Kidney (tissue), 13 donors: ENCODE measurements at regions not wholly inside any gene's neighbourhood (a gene's known extent, or its start where the extent isn't known, plus 50 kb on each side); places are given as distances from the start of the nearest gene placed in this dataset.

Experiments
- DNase-seq, 5 donors: peaks; one replicate each; pipeline ENCODE4 v3.0.0-alpha.2; 2013 to 2020
- FAIRE-seq: peaks from 2 replicates; lab custom pipeline; 2012; peaks lifted over from hg19 to GRCh38; lab: Jason Lieb, UNC
- H3K27ac ChIP-seq, 2 donors: one replicate each; pipeline ENCODE4 v1.7.0; 2013; ENCODE audit warnings: low read depth in 2 of 2, low read length in 2 of 2, inconsistent platforms in 1 of 2
- H3K27me3 ChIP-seq: one replicate; pipeline ENCODE4 v1.7.1; 2013; ENCODE audit warnings: low read length, inconsistent platforms; ENCODE audit not compliant: control insufficient read depth, insufficient read depth
- H3K36me3 ChIP-seq, 3 donors: one replicate each; pipeline versions ENCODE4 v1.7.0 to v1.7.1; 2013; ENCODE audit warnings: low read length in 3 of 3, control low read depth in 1 of 3, inconsistent platforms in 1 of 3; ENCODE audit not compliant: insufficient read depth in 3 of 3, control insufficient read depth in 2 of 3
- H3K4me1 ChIP-seq, 3 donors: one replicate each; pipeline versions ENCODE4 v1.7.0 to v1.7.1; 2013; ENCODE audit warnings: low read length in 3 of 3, inconsistent platforms in 1 of 3, low read depth in 1 of 3; ENCODE audit not compliant: control insufficient read depth in 2 of 3, insufficient read depth in 2 of 3
- H3K4me3 ChIP-seq, 3 donors: one replicate each; pipeline versions ENCODE4 v1.7.0 to v1.8.1; 2013; ENCODE audit warnings: low read length in 3 of 3, control low read depth in 1 of 3, inconsistent platforms in 1 of 3
- H3K9ac ChIP-seq, 3 donors: one replicate each; pipeline versions ENCODE4 v1.7.0 to v1.7.1; 2013; ENCODE audit warnings: low read length in 3 of 3, control low read depth in 1 of 3, inconsistent platforms in 1 of 3
- H3K9me3 ChIP-seq, 3 donors: one replicate each; pipeline versions ENCODE4 v1.7.0 to v1.7.1; 2013; ENCODE audit warnings: low read length in 3 of 3, control low read depth in 1 of 3, inconsistent platforms in 1 of 3; ENCODE audit not compliant: control insufficient read depth in 2 of 3, insufficient read depth in 1 of 3
- CTCF ChIP-seq: IDR thresholded peaks from 3 replicates; pipeline ENCODE4 v1.5.1; 2012; ENCODE audit warnings: mild to moderate bottlenecking, moderate library complexity, borderline replicate concordance; ENCODE audit not compliant: insufficient read depth; ENCODE audit errors: extremely low read depth
- intact Hi-C: fragments of 100-400 bp; cut with DNase I; formaldehyde crosslinking; loops from one replicate; pipeline ENCODE4 v1.11.1; 2022
- donor health status: control.
- donor health status: control.
- donor health status: control.
- donor health status: control.
- donor health status: control.
- donor health status: DM: yes; HTN: yes; CAD: no.
- donor health status: Normal renal cell carcinoma (clear cell type).

GRCh38 chr4:108567831-108568230 lies 52.5 kb upstream of the RPL34 start:
- H3K9me3 ChIP-seq = no peaks in the 10 kb centered on the region
- no peak overlapping the region for H3K9ac ChIP-seq
- no peaks in the 10 kb centered on the region for H3K27me3 ChIP-seq
- H3K27ac ChIP-seq = no peak overlapping the region
- DNase-seq (no peak), FAIRE-seq (no peak)
- intact Hi-C loops = no loop called here
- no peak for TF ChIP-seq CTCF
- H3K4me1 ChIP-seq = no peaks in the 10 kb centered on the region
- no peaks in the 10 kb centered on the region for H3K36me3 ChIP-seq
- no peak overlapping the region for H3K4me3 ChIP-seq

DNA sequence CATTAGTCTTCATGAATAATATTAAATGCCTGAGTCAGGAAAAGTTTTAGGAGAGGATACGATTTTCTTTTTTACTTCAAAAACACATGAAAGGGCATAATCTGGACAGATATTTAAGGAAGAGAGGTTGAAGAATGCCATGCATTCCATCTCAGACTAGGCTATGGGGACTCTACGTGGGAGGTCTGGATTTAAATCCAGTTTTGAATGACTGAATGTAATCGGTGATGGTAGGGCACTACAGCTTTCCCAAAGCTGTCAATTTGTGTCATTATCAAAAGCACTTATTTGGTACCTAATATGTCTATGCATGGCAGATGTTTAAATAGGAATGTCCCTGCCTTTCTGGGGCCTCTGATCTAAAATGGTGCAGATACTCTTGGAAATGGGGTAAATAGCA lies 59.3 kb upstream of the RPL34 start:
- no peak overlapping the region for H3K27ac ChIP-seq
- no peak for FAIRE-seq
- no peak overlapping the region for H3K4me3 ChIP-seq
- DNase-seq = peak in 1 of 5 donors; percentile 12
- H3K9me3 ChIP-seq = no peaks in the 10 kb centered on the region
- intact Hi-C loops = no loop called here
- no peak overlapping the region for H3K9ac ChIP-seq
- H3K36me3 ChIP-seq = no peaks in the 10 kb centered on the region
- no peak for TF ChIP-seq CTCF
- no peaks in the 10 kb centered on the region for H3K27me3 ChIP-seq
- no peaks in the 10 kb centered on the region for H3K4me1 ChIP-seq

GRCh38 chr4:108560616-108561015 lies 59.8 kb upstream of the RPL34 start:
- no peak overlapping the region for H3K4me3 ChIP-seq
- FAIRE-seq (no peak), DNase-seq (peak in 3 of 5 donors; percentile 52 to 86 (median 72))
- intact Hi-C loops = no loop called here
- no peaks in the 10 kb centered on the region for H3K4me1 ChIP-seq
- TF ChIP-seq CTCF = no peak
- no peaks in the 10 kb centered on the region for H3K9me3 ChIP-seq
- no peak overlapping the region for H3K9ac ChIP-seq
- no peak overlapping the region for H3K27ac ChIP-seq
- no peaks in the 10 kb centered on the region for H3K36me3 ChIP-seq
- H3K27me3 ChIP-seq = no peaks in the 10 kb centered on the region

DNA sequence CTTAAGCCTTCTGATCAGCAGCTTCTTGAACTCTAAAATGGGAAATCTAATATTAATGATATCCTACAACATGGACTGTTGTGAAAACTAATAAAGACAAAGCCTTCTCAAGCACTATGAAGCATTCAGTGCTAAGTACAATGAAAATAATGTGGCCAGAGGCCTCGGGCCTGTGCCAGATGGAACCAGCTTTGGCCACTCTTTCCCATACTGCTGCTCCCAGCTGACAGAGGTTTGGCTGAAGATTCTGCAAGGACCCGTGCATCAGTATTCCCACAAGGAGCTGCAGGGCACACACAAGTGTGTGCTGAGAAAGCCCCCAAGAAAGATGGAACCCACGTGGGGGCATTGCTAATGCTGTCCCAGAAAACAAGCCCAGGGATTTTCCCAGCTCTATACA lies 60.5 kb upstream of the RPL34 start:
- DNase-seq (no peak), FAIRE-seq (no peak)
- H3K9ac ChIP-seq = no peak overlapping the region
- no peaks in the 10 kb centered on the region for H3K36me3 ChIP-seq
- no peak for TF ChIP-seq CTCF
- H3K9me3 ChIP-seq = no peaks in the 10 kb centered on the region
- no peaks in the 10 kb centered on the region for H3K4me1 ChIP-seq
- no peak overlapping the region for H3K4me3 ChIP-seq
- H3K27ac ChIP-seq = no peak overlapping the region
- no peaks in the 10 kb centered on the region for H3K27me3 ChIP-seq
- intact Hi-C loops = no loop called here
